Skeletal muscle tissue (tissue), 3 donors: ENCODE measurements at regions not wholly inside any gene's neighbourhood (a gene's known extent, or its start where the extent isn't known, plus 50 kb on each side); places are given as distances from the start of the nearest gene placed in this dataset.
A peak's percentile ranks its signal among the peaks of the same experiment; 100 is the strongest.

ENCODE experiments used
- H3K27ac ChIP-seq: one replicate; pipeline ENCODE4 v1.7.0; 2013; ENCODE audit warnings: mild to moderate bottlenecking, low read depth, low read length, inconsistent platforms
- H3K27me3 ChIP-seq, 3 donors: one replicate each; pipeline ENCODE4 v1.7.0; 2013; ENCODE audit warnings: low read length in 3 of 3; ENCODE audit not compliant: control insufficient read depth in 3 of 3, insufficient read depth in 3 of 3
- H3K36me3 ChIP-seq, 3 donors: one replicate each; pipeline ENCODE4 v1.7.0; 2013; ENCODE audit warnings: low read length in 3 of 3; ENCODE audit not compliant: control insufficient read depth in 3 of 3, insufficient read depth in 3 of 3
- H3K4me1 ChIP-seq, 3 donors: one replicate each; pipeline ENCODE4 v1.7.0; 2013; ENCODE audit warnings: low read length in 3 of 3, mild to moderate bottlenecking in 3 of 3; ENCODE audit not compliant: control insufficient read depth in 3 of 3, insufficient read depth in 3 of 3
- H3K4me3 ChIP-seq, 3 donors: one replicate each; pipeline ENCODE4 v1.7.0; 2013; ENCODE audit warnings: low read length in 3 of 3
- H3K9ac ChIP-seq, 3 donors: one replicate each; pipeline ENCODE4 v1.7.0; 2013; ENCODE audit warnings: low read length in 3 of 3, mild to moderate bottlenecking in 3 of 3, moderate library complexity in 2 of 3, low read depth in 1 of 3
- H3K9me3 ChIP-seq, 3 donors: one replicate each; pipeline ENCODE4 v1.7.0; 2013; ENCODE audit warnings: low read length in 3 of 3; ENCODE audit not compliant: control insufficient read depth in 3 of 3
- donor health status: Osteomylitis.

GRCh38 chr6:22069306-22069800 lies 227.5 kb downstream of the PRL start:
- Histone ChIP-seq H3K27ac (no peak overlapping the region), H3K4me1 (peaks cover 3 to 9% (median 5%) of the 10 kb centered on the region in 3 donors)

DNA sequence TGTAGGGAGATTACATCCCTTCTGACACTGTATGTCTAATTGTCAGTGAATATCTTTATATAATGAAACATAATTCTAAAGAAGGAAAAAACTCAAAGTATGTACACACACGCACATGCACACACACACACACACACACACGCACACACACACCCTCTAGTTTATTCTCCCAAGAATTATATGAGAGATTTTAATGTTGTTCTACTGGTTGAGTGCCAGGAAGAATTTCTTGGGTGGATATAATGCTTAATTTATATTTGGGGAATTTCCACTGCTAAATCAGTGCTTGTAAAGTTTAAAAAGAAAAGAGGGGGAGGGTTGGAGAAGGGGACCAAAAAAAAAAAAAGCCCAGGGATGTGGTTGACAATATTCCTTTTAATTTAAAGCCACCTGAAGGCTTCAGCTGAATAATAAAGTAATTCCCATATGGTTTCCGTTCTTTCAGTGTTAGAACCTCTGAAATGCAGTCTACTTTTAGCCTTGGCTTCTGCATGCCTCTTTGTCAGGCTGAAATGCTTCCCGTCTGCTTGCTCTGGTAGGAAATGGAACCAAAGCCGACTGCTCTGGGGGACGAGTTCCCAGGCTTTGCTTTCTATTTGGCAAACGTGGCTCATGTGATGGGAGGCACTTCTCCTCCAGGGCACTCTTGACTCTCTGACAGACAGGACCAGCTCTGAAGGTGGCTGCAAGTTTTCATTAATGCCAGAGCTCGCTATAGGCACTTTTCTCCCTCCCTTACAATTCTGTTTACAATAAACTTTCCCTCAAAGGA lies 225.4 kb downstream of the PRL start:
- peak overlapping the region in 1 of 3 donors; percentile 54 for H3K9ac ChIP-seq
- peaks cover 3 to 9% (median 5%) of the 10 kb centered on the region in 3 donors for H3K4me1 ChIP-seq
- peak overlapping the region; percentile 8 for H3K27ac ChIP-seq

More at GRCh38 chr6:22069306-22069800, 227.5 kb downstream of the PRL start:
- Histone ChIP-seq H3K9me3 (no peaks in the 10 kb centered on the region), H3K27me3 (no peaks in the 10 kb centered on the region), H3K36me3 (no peaks in the 10 kb centered on the region), H3K4me3 (no peak overlapping the region), H3K9ac (no peak overlapping the region)

GRCh38 chr6:22072949-22073348 lies 223.9 kb downstream of the PRL start:
- no peaks in the 10 kb centered on the region for H3K27me3 ChIP-seq
- H3K4me1 ChIP-seq: peaks cover 3 to 9% (median 5%) of the 10 kb centered on the region in 3 donors
- H3K4me3 ChIP-seq: no peak overlapping the region
- no peak overlapping the region for H3K9ac ChIP-seq
- H3K9me3 ChIP-seq: no peaks in the 10 kb centered on the region
- no peak overlapping the region for H3K27ac ChIP-seq
- no peaks in the 10 kb centered on the region for H3K36me3 ChIP-seq

More for the DNA sequence above, 225.4 kb downstream of the PRL start:
- Histone ChIP-seq H3K4me3 (peak overlapping the region; percentile 6 to 40 (median 30)), H3K27me3 (no peaks in the 10 kb centered on the region), H3K9me3 (no peaks in the 10 kb centered on the region), H3K36me3 (no peaks in the 10 kb centered on the region)

- H3K9ac ChIP-seq: no peak overlapping the region
- H3K36me3 ChIP-seq: no peaks in the 10 kb centered on the region
- no peak overlapping the region for H3K27ac ChIP-seq
- H3K27me3 ChIP-seq: no peaks in the 10 kb centered on the region
- H3K9me3 ChIP-seq: no peaks in the 10 kb centered on the region
- peaks cover 3 to 9% (median 5%) of the 10 kb centered on the region in 3 donors for H3K4me1 ChIP-seq
- H3K4me3 ChIP-seq: no peak overlapping the region
These were observed 223.2 kb downstream of the PRL start for GRCh38 chr6:22073516-22074198.

GRCh38 chr6:22078288-22078687 lies 218.5 kb downstream of the PRL start:
- Histone ChIP-seq H3K27me3 (no peaks in the 10 kb centered on the region), H3K4me1 (no peaks in the 10 kb centered on the region), H3K9ac (no peak overlapping the region), H3K4me3 (no peak overlapping the region), H3K9me3 (no peaks in the 10 kb centered on the region), H3K27ac (no peak overlapping the region), H3K36me3 (no peaks in the 10 kb centered on the region)

DNA sequence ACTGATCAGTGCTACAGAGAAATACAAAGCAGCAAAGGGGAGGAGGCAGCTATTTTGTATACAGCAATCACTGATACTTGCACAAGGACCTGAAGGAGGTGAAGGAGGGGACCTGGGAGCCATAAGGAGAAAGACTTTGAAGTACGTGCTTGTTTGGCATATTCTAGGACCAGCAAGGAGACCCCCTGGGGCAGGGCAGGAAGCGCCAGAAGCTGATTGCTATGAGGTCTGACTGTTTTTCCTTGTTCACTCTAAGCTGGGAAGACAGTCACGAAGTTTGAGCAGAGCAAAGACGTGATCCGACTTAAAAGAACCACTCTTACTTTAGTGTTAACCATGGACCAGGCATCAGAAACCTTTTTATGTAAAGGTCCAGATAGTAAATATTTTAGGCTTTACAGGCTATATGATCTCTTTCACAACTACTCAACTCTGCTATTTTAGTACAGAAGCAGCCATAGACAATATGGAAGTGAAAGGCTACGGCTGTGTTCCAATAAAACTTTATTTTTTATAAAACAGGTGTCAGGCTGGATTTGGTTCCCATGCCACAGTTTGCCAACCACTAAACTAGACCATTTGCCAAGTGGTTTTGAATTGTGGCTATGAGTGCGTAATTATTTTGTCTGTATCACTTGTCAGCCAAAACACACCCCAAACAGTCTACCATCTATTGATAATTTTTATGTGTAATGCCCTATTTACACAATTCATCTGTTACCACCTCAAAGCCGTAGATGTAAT lies 217.9 kb downstream of the PRL start:
- H3K9ac ChIP-seq: no peak overlapping the region
- no peaks in the 10 kb centered on the region for H3K9me3 ChIP-seq
- H3K4me1 ChIP-seq: no peaks in the 10 kb centered on the region
- H3K27me3 ChIP-seq: no peaks in the 10 kb centered on the region
- no peak overlapping the region for H3K4me3 ChIP-seq
- no peak overlapping the region for H3K27ac ChIP-seq
- H3K36me3 ChIP-seq: no peaks in the 10 kb centered on the region

- no peaks in the 10 kb centered on the region for H3K9me3 ChIP-seq
- no peaks in the 10 kb centered on the region for H3K36me3 ChIP-seq
- H3K4me3 ChIP-seq: no peak overlapping the region
- no peak overlapping the region for H3K9ac ChIP-seq
- H3K27ac ChIP-seq: no peak overlapping the region
- no peaks in the 10 kb centered on the region for H3K27me3 ChIP-seq
- H3K4me1 ChIP-seq: no peaks in the 10 kb centered on the region
These were observed 217.1 kb downstream of the PRL start for GRCh38 chr6:22079783-22080182.

GRCh38 chr6:22081709-22082108 lies 215.1 kb downstream of the PRL start:
- no peak overlapping the region for H3K4me3 ChIP-seq
- no peaks in the 10 kb centered on the region for H3K36me3 ChIP-seq
- peaks cover 0 to 2% (median 0%) of the 10 kb centered on the region in 3 donors for H3K9me3 ChIP-seq
- no peaks in the 10 kb centered on the region for H3K27me3 ChIP-seq
- no peak overlapping the region for H3K27ac ChIP-seq
- H3K9ac ChIP-seq: no peak overlapping the region
- H3K4me1 ChIP-seq: no peaks in the 10 kb centered on the region

GRCh38 chr6:22082218-22082617 lies 214.6 kb downstream of the PRL start:
- Histone ChIP-seq H3K9ac (no peak overlapping the region), H3K27ac (no peak overlapping the region)

More at GRCh38 chr6:22082218-22082617, 214.6 kb downstream of the PRL start:
- Histone ChIP-seq H3K9me3 (peaks cover 0 to 2% (median 0%) of the 10 kb centered on the region in 3 donors), H3K4me1 (no peaks in the 10 kb centered on the region), H3K27me3 (no peaks in the 10 kb centered on the region), H3K4me3 (no peak overlapping the region), H3K36me3 (no peaks in the 10 kb centered on the region)
